GM19463 (cell line): ENCODE measurements at regions not wholly inside any gene's neighbourhood (a gene's known extent, or its start where the extent isn't known, plus 50 kb on each side); places are given as distances from the start of the nearest gene placed in this dataset.
"Not testable (repeated sequence)": the region's sequence is repeated elsewhere in the genome, so short reads cannot be mapped to it uniquely, and the experiment has no call there.

Experiments
- ATAC-seq: cut with Tn5 transposase; IDR thresholded peaks from one replicate; pipeline ENCODE4 v1.9.1; 2021; ENCODE audit warnings: mild to moderate bottlenecking, moderate library complexity; ENCODE audit not compliant: unreplicated experiment

DNA sequence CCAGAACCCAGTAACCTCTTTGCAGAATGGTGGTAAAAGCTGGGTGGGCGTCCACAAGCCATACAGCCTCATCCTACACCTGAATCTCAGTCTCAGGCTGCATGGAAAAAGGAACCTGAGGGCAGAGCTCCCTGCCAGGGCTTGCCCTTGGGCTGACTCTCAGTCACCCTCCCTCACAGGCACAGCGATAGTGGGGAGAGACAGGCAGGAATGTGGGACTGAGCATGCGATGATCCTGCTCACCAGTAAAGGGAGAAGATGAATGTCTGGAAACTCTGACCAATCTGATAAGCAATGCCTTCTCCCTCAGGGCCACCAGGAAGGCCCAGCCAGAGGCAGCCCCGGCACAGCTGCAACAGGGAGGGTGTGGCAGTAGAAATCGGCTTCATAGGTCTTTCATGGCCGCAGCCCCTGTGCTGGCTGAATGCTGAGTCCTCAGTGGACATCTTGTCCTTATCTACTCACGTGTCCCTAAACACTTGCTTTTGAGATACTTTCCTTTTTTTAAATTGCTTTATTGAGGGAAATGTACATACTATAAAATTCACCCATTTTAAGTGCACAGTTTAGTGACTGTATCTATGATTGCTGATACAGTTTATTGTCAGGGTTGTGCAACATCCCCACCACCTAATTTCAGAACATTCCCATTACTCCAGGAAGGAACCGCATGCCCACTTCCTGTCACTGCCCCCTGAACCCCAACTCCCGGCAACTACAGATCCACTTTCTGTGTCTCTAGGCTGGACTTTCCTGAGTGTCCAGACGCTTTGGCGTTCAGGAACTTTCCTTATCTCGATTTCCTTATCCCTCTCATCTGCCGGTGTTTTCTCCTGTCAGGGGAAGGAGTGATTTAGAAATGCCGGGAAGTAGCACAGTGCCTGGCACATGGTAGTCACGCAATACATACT is 258.1 kb downstream of the PCNX1 start:
- no peak for ATAC-seq

DNA sequence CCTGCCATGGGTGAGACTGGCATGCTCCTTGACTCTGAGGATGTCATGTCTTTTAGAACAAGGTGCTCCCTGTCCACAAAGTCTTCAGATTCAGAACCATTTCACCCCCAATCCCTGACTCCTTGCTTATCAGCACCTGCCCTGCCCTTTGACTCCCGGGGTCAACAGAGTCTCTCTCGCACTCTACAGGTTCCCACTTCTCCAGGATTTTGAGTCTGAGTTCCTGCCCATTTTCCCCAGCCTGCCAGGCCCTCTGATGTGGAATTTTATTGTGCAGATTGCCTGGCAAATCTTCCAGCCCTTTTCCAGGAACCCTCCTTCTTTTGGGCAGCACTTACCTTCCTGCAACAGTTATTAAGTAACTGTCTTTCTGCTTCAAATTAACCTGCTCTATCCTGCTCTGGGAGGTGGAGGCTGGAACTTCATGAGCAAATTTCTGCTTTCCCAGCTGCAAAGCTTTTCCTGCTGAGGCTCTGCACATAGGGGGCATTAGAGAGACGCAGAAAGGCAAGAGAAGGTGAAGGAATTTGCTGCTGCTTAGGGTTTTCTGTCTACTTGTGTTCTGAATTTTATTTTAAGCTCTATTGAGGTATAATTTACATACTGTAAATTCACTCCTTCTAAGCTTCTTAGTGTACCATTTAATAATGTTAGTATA is 259.1 kb downstream of the PCNX1 start:
- no peak for ATAC-seq

DNA sequence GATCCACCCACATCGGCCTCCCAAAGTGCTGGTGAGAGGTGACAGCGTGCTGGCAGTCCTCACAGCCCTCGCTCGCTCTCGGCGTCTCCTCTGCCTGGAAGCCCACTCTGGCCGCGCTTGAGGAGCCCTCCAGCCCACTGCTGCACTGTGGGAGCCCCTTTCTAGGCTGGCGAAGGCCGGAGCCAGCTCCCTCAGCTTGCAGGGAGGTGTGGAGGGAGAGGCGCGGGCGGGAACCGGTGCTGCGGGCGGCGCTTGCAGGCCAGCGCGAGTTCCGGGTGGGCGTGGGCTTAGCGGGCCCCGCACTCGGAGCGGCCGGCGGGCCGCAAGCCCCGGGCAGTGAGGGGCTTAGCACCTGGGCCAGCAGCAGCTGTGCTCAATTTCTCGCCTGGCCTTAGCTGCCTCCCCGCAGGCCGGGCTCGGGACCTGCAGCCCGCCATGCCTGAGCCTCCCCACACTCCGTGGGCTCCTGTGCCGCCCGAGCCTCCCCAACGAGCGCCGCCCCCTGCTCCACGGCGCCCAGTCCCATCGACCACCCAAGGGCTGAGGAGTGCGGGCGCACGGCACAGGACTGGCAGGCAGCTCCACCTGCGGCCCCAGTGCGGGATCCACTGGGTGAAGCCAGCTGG is 260.2 kb downstream of the PCNX1 start:
- ATAC-seq: not testable (repeated sequence)

- ATAC-seq: not testable (repeated sequence)
These were observed 260.9 kb downstream of the PCNX1 start for GRCh38 chr14:71168161-71168560.

DNA sequence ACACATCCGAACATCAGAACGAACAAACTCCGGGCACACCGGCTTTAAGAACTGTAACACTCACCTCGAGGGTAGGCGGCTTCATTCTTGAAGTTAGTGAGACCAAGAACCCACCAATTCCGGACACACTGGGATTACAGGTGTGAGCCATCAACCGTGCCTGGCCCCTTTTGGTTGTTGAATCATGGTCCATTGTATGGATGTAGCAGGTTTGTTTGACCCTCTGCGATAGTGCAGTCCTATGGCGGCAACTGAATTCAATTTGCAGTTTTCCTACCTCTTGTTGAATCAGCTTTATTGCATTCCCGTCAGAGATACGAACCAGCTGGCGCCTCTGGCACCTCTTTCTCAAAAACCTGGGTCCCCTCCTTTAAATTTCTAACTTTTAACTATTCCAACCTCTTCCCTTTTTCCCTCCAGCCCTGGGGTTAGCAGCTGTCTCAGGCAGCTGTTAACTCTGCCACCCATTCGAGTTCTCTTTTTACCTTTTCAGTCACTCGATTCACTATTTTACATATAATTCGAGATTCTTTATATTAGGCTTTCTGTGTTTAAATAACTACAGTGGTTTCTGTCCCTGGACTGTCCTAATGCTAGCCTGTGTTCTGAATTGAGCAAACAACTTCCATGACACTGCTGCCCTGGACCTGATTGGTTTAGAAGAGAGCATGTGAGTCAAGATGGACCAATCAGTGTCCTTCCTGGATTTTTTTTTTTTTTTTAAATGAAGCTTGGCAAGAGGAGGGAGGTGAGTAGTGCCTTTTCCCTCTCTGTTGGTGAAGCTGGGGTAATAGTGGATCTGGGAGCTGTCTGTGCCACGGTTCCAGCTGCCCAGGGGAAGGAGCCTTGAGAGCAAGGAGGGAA is 261.5 kb downstream of the PCNX1 start:
- no peak for ATAC-seq

DNA sequence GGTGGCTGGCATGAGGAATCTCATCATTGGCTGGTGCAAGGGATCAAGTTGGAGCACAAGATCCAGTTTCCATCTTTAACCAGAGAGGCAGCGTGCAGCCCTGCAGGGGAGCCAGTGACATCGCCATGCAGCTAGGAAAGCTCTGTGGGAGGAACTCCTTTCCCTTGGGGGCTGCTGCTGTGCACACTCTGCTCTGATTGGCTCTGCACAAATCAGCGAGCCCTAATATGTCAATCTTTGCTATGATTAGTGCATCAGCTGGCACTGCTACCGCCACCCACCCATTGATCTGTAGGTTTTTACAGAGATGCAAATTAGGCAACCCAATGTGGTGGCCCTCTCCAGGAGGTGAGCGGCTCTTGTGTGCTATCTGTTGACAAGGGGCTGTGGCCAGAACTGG is 262.6 kb downstream of the PCNX1 start:
- no peak for ATAC-seq

DNA sequence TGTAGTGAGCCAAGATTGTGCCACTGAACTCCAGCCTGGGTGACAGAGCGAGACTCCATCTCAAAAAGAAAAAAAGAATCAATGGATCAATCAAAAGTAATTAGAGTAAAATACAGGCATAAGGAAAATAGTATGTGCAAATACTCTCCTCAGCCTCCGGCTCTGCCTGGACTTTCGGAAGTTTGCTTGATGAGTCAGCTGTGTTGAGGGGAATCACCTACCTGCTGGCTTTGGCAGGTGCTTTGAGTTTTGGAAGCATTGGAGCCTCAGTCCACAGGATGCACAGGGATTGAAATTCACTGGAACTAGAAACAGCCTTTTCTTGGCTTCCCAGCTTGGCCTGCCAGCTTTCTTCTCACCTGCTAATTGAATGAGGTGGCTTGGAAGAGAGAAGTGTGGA is 268.2 kb downstream of the PCNX1 start:
- ATAC-seq: no peak

DNA sequence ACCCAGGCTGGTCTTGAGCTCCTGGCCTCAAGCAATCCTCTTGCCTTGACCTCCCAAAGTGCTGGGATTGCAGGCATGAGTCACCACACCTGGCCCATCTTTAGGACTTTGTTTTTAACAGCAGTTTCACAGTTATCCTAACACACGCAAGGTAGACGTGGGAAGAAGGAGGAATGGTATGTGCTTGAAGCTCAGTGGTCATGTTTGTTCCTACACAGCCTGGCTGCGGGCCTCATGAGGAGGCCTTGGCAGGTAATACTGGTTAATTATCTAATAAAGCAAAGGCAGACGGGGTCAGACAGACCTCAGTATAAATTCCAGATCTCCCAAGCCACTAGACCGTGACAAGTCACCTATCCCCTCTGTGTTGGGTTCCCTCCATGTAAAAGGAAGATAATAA is 271.8 kb downstream of the PCNX1 start:
- no peak for ATAC-seq

DNA sequence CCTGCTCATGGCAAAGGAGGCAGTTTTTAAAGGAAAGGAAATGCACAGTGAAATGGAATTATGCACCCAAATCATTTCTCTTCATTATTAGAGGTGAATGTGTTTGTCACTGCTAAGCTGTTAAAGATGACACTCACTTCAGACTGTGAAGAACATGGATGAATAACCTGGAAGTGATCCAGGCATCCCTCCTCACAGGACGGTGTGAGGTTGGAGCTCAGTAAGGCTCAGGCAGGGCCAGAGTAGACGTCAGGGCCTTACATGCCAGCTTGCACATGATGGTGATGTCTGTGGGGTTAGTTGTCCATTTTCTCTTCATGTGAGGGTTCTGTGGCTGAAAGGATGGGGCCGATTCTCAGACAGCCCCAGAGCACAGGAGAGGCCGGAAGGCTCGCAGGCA is 273.1 kb downstream of the PCNX1 start:
- ATAC-seq: no peak

- no peak for ATAC-seq
These were observed 274.1 kb downstream of the PCNX1 start for GRCh38 chr14:71181215-71182003.

DNA sequence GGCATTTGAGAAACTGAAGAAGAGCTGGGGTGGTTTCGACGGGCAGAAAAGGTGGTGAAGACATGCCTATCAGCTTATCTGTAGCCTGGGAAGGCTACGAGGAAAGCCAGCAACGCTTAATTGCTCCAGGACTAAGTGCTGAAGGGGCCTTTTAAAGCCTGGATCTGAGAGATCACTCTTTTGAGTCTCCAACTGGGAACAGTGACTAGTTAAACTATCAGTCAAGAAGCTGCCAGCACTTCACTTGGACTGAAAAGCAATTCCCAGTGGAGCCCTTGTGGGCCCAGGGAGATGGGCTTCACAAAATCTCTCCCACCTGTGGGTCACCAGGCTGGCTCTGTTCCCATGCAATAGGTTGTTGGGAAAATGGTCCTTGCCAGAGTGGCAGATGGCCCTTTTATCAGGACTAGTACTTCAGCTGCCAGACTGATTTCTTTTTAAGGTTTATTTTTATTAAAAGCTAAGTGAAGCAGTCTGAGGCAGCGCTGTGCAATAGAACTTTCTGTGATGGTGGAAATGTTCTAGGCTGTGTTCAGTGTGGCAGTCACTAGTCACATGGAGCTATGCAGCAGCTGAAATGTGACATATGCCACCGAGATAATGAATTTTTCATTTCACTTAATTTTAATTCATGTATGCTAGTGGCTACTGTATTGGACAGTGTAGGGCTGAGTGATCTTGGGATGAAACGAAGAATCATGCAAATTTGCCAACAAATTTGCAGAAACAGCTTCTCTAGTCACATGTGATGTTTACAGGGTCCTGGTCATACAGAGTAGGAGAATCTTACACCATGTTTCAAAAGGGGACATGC is 276.8 kb downstream of the PCNX1 start:
- ATAC-seq: no peak

DNA sequence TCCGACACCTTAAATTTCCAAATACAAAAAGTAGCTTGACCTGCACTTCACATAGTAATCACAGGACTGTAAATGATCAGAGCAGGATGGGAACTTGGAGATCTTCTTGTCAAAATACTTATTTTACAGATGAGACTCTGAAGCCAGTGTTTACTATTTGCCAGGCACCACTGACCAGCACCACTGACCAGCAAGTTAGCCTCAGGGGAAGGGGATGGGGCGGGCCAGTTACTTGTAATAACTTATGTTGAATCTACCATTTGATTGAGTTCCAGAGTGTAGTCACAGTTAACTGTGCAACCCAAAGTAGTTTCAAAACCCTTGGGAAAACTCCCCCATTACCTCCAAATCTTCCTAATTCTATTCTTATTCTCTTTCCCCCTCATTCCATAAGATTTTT is 278.4 kb downstream of the PCNX1 start:
- no peak for ATAC-seq

- no peak for ATAC-seq
These were observed 280.5 kb downstream of the PCNX1 start for GRCh38 chr14:71187633-71188356.

GRCh38 chr14:71190770-71191374 is 283.6 kb downstream of the PCNX1 start:
- ATAC-seq: no peak

- ATAC-seq: no peak
These were observed 286.4 kb downstream of the PCNX1 start for GRCh38 chr14:71193663-71194062.

DNA sequence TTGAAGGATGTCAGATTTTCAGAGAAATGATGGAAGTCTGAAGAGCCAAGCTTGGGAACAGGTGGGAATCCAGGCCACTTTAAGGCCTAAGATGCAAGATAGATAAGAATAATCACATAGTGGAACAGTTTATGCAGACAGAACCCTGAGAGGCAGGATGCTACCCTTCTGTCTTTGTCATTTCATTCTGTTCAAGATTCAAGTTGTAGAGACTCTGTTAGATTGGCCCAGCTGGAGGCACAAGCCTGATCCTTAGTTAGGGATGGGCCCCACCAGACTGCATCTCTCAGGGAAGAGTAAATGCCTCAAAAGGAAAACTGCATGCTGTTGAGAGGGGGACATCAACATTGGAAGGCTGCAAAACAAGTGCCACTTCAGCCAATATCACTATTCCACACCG is 287.0 kb downstream of the PCNX1 start:
- no peak for ATAC-seq

DNA sequence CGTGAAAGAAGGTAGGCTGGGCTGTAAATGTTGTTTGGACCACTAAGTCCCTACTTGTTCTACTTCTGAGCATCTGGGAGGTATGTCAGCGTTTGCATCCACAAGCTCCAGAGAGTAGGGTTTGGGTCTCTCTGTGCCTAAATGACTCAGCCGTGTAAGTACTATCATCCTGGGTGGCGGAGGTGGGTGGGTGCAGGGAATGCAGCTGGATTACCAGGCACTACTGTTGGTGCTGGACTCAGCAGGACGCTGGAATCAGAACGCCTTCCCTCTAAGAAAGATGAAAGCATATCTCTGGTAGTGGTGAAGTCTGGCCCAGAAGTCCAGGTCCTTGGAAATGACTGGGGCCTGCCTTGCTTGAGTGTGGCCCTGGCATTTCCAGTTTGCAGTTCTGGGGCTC is 289.7 kb downstream of the PCNX1 start:
- no peak for ATAC-seq

GRCh38 chr14:71198687-71199086 is 291.4 kb downstream of the PCNX1 start:
- no peak for ATAC-seq
